Thyroid gland (tissue), 4 donors: ENCODE measurements at regions not wholly inside any gene's neighbourhood (a gene's known extent, or its start where the extent isn't known, plus 50 kb on each side); places are given as distances from the start of the nearest gene placed in this dataset.
"Not testable (repeated sequence)": the region's sequence is repeated elsewhere in the genome, so short reads cannot be mapped to it uniquely, and the experiment has no call there.

Experiments used
- CTCF ChIP-seq, 6 experiments: fragments of 200-600 bp in 3 of 6; fragments of 450-650 bp in 3 of 6; sonication (generic) in 3 of 6; IDR thresholded peaks; one replicate each; pipeline ENCODE4 v1.5.1; 2016 to 2019; ENCODE audit warnings: antibody characterized with exemption in 6 of 6, mild to moderate bottlenecking in 2 of 6, inconsistent platforms in 1 of 6, moderate library complexity in 1 of 6
- POLR2A ChIP-seq, 2 donors: fragments of 450-650 bp; IDR thresholded peaks; one replicate each; pipeline ENCODE4 v1.6.1; 2017; ENCODE audit warnings: antibody characterized with exemption in 2 of 2, mild to moderate bottlenecking in 2 of 2, moderate library complexity in 1 of 2

DNA sequence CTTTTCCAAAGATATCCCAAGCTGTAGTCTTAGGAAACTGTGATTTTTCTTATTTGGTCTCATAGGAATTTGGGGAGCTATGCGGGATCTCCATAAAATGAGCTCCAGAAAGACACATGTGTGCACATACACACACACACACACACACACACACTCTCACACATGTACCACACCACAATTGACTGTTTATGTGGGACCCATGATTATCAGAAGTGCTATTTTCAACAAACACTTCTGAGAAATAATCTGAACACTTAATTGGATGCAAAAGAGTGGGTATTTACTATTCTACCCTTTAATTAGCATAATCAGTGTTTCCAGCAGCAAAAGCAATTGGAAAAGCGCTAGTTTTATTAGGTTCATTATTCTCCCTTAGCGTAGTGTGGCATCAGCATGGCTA is 150.4 kb upstream of the ALDH3B2 start:
- not testable (repeated sequence) for TF ChIP-seq CTCF, POLR2A (IDR thresholded peaks at IDR 0.05)
